ENCODE measurements at regions not wholly inside any gene's neighbourhood (a gene's known extent, or its start where the extent isn't known, plus 50 kb on each side); places are given as distances from the start of the nearest gene placed in this dataset.

- Histone ChIP-seq H3K4me1 (ENCODE audit: control insufficient read depth, insufficient read depth, low read length) (no peaks in the 10 kb centered on the region), H3K9ac (ENCODE audit: low read length) (no peak overlapping the region), H3K36me3 (ENCODE audit: control insufficient read depth, insufficient read depth, low read length) (no peaks in the 10 kb centered on the region), H3K27me3 (ENCODE audit: control insufficient read depth, insufficient read depth, low read length) (no peaks in the 10 kb centered on the region), H3K4me3 (ENCODE audit: low read length) (no peak overlapping the region), H3K27ac (ENCODE audit: low read depth, low read length) (no peak overlapping the region)
Observed at GRCh38 chr11:42253156-42253555, 793.7 kb upstream of the LRRC4C start.

- no peaks in the 10 kb centered on the region for H3K4me1 ChIP-seq (ENCODE audit: control insufficient read depth, insufficient read depth, low read length)
Observed at GRCh38 chr11:42255906-42256305, 796.5 kb upstream of the LRRC4C start.

DNA sequence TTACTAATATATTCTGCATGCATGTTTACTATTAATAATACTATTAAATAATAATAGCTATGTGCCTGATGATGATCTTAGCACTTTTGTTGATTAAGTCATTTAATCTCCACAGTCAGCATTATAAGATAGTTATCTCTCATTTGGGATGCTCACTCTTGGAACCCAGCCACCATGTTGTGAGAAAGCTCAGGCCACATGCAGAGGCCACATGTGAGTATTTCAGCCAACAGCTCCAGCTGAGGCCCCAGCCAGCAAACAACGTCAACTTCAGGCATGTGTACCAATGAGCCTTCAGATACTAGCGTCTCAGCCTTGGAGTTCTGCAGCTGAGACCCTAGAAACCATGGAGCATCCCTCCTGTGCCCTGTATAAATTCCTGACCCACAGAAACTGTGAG lies 798.1 kb upstream of the LRRC4C start:
- no peak overlapping the region for H3K27ac ChIP-seq (ENCODE audit: low read depth, low read length)
- no peak overlapping the region for H3K4me3 ChIP-seq (ENCODE audit: low read length)
- no peaks in the 10 kb centered on the region for H3K27me3 ChIP-seq (ENCODE audit: control insufficient read depth, insufficient read depth, low read length)
- H3K4me1 ChIP-seq (ENCODE audit: control insufficient read depth, insufficient read depth, low read length), result no peaks in the 10 kb centered on the region
- no peak overlapping the region for H3K9ac ChIP-seq (ENCODE audit: low read length)
- H3K36me3 ChIP-seq (ENCODE audit: control insufficient read depth, insufficient read depth, low read length), result no peaks in the 10 kb centered on the region

More at GRCh38 chr11:42255906-42256305, 796.5 kb upstream of the LRRC4C start:
- Histone ChIP-seq H3K27ac (ENCODE audit: low read depth, low read length) (no peak overlapping the region), H3K9ac (ENCODE audit: low read length) (no peak overlapping the region), H3K36me3 (ENCODE audit: control insufficient read depth, insufficient read depth, low read length) (no peaks in the 10 kb centered on the region), H3K4me3 (ENCODE audit: low read length) (no peak overlapping the region), H3K27me3 (ENCODE audit: control insufficient read depth, insufficient read depth, low read length) (no peaks in the 10 kb centered on the region)

DNA sequence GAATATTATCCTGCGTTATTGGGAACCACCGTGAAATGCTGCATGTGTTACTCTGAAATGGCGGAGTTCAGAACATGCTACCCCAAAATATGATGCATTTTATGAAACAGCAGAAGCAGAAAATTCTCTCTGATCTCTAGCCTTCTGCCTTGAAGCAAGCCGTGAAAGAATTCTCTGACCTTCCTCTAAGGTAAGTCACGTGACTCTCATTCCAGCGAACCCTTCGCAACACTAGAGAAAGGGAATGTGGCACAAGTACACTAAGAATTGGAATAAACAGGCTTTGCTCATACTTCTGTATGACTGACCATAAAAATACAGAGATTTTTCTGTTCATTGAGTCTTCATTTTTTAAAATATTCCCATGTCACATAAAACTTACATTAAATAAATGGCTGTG lies 805.6 kb upstream of the LRRC4C start:
- no peak overlapping the region for H3K27ac ChIP-seq (ENCODE audit: low read depth, low read length)
- H3K4me3 ChIP-seq (ENCODE audit: low read length), result no peak overlapping the region
- H3K36me3 ChIP-seq (ENCODE audit: control insufficient read depth, insufficient read depth, low read length), result no peaks in the 10 kb centered on the region

GRCh38 chr11:42271306-42271705 lies 811.9 kb upstream of the LRRC4C start:
- Histone ChIP-seq H3K27me3 (ENCODE audit: control insufficient read depth, insufficient read depth, low read length) (no peaks in the 10 kb centered on the region), H3K4me1 (ENCODE audit: control insufficient read depth, insufficient read depth, low read length) (no peaks in the 10 kb centered on the region), H3K9ac (ENCODE audit: low read length) (no peak overlapping the region), H3K4me3 (ENCODE audit: low read length) (no peak overlapping the region), H3K27ac (ENCODE audit: low read depth, low read length) (no peak overlapping the region), H3K36me3 (ENCODE audit: control insufficient read depth, insufficient read depth, low read length) (no peaks in the 10 kb centered on the region)

More for the DNA sequence above, 805.6 kb upstream of the LRRC4C start:
- Histone ChIP-seq H3K9ac (ENCODE audit: low read length) (no peak overlapping the region), H3K4me1 (ENCODE audit: control insufficient read depth, insufficient read depth, low read length) (no peaks in the 10 kb centered on the region), H3K27me3 (ENCODE audit: control insufficient read depth, insufficient read depth, low read length) (no peaks in the 10 kb centered on the region)

- Histone ChIP-seq H3K9ac (ENCODE audit: low read length) (no peak overlapping the region), H3K4me3 (ENCODE audit: low read length) (no peak overlapping the region), H3K27me3 (ENCODE audit: control insufficient read depth, insufficient read depth, low read length) (no peaks in the 10 kb centered on the region)
Observed at GRCh38 chr11:42273977-42274376, 814.5 kb upstream of the LRRC4C start.

GRCh38 chr11:42296910-42297309 lies 837.5 kb upstream of the LRRC4C start:
- Histone ChIP-seq H3K27ac (ENCODE audit: low read depth, low read length) (no peak overlapping the region), H3K4me3 (ENCODE audit: low read length) (no peak overlapping the region), H3K9ac (ENCODE audit: low read length) (no peak overlapping the region), H3K36me3 (ENCODE audit: control insufficient read depth, insufficient read depth, low read length) (no peaks in the 10 kb centered on the region), H3K4me1 (ENCODE audit: control insufficient read depth, insufficient read depth, low read length) (no peaks in the 10 kb centered on the region), H3K27me3 (ENCODE audit: control insufficient read depth, insufficient read depth, low read length) (no peaks in the 10 kb centered on the region)

More at GRCh38 chr11:42273977-42274376, 814.5 kb upstream of the LRRC4C start:
- no peak overlapping the region for H3K27ac ChIP-seq (ENCODE audit: low read depth, low read length)
- no peaks in the 10 kb centered on the region for H3K36me3 ChIP-seq (ENCODE audit: control insufficient read depth, insufficient read depth, low read length)
- H3K4me1 ChIP-seq (ENCODE audit: control insufficient read depth, insufficient read depth, low read length), result no peaks in the 10 kb centered on the region

- H3K9ac ChIP-seq (ENCODE audit: low read length), result no peak overlapping the region
- no peak overlapping the region for H3K4me3 ChIP-seq (ENCODE audit: low read length)
- no peaks in the 10 kb centered on the region for H3K36me3 ChIP-seq (ENCODE audit: control insufficient read depth, insufficient read depth, low read length)
- H3K4me1 ChIP-seq (ENCODE audit: control insufficient read depth, insufficient read depth, low read length), result no peaks in the 10 kb centered on the region
- no peaks in the 10 kb centered on the region for H3K27me3 ChIP-seq (ENCODE audit: control insufficient read depth, insufficient read depth, low read length)
- H3K27ac ChIP-seq (ENCODE audit: low read depth, low read length), result no peak overlapping the region
Observed at GRCh38 chr11:42299780-42300179, 840.3 kb upstream of the LRRC4C start.

GRCh38 chr11:42301777-42302176 lies 842.3 kb upstream of the LRRC4C start:
- no peak overlapping the region for H3K9ac ChIP-seq (ENCODE audit: low read length)
- no peaks in the 10 kb centered on the region for H3K36me3 ChIP-seq (ENCODE audit: control insufficient read depth, insufficient read depth, low read length)
- H3K4me1 ChIP-seq (ENCODE audit: control insufficient read depth, insufficient read depth, low read length), result no peaks in the 10 kb centered on the region
- H3K27me3 ChIP-seq (ENCODE audit: control insufficient read depth, insufficient read depth, low read length), result no peaks in the 10 kb centered on the region
- H3K27ac ChIP-seq (ENCODE audit: low read depth, low read length), result no peak overlapping the region
- no peak overlapping the region for H3K4me3 ChIP-seq (ENCODE audit: low read length)

DNA sequence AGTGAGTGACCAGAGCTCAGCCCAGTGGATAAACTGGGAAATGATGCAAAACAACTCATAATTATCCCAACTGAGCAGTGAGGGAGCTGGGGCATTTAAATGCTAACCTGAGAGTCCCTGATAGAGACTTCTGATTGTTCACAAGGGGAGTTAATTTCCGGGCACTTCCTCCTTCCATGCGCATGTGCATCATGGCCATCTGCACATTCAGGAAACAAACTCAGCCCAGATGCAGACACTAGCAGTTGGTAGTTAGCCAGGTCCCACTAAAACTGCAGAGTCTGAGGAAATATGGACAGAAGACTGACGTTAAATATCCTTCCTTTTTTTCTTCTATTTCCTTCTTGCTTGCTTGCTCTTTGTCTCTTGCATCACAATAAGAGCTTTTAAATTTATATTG lies 852.1 kb upstream of the LRRC4C start:
- no peaks in the 10 kb centered on the region for H3K36me3 ChIP-seq (ENCODE audit: control insufficient read depth, insufficient read depth, low read length)
- no peaks in the 10 kb centered on the region for H3K4me1 ChIP-seq (ENCODE audit: control insufficient read depth, insufficient read depth, low read length)
- no peaks in the 10 kb centered on the region for H3K27me3 ChIP-seq (ENCODE audit: control insufficient read depth, insufficient read depth, low read length)
- no peak overlapping the region for H3K27ac ChIP-seq (ENCODE audit: low read depth, low read length)
- H3K9ac ChIP-seq (ENCODE audit: low read length), result no peak overlapping the region
- no peak overlapping the region for H3K4me3 ChIP-seq (ENCODE audit: low read length)

GRCh38 chr11:42311944-42312343 lies 852.5 kb upstream of the LRRC4C start:
- no peak overlapping the region for H3K27ac ChIP-seq (ENCODE audit: low read depth, low read length)
- no peak overlapping the region for H3K4me3 ChIP-seq (ENCODE audit: low read length)
- H3K27me3 ChIP-seq (ENCODE audit: control insufficient read depth, insufficient read depth, low read length), result no peaks in the 10 kb centered on the region
- H3K36me3 ChIP-seq (ENCODE audit: control insufficient read depth, insufficient read depth, low read length), result no peaks in the 10 kb centered on the region
- H3K9ac ChIP-seq (ENCODE audit: low read length), result no peak overlapping the region
- H3K4me1 ChIP-seq (ENCODE audit: control insufficient read depth, insufficient read depth, low read length), result no peaks in the 10 kb centered on the region

GRCh38 chr11:42315267-42315666 lies 855.8 kb upstream of the LRRC4C start:
- no peak overlapping the region for H3K4me3 ChIP-seq (ENCODE audit: low read length)
- H3K27me3 ChIP-seq (ENCODE audit: control insufficient read depth, insufficient read depth, low read length), result no peaks in the 10 kb centered on the region

DNA sequence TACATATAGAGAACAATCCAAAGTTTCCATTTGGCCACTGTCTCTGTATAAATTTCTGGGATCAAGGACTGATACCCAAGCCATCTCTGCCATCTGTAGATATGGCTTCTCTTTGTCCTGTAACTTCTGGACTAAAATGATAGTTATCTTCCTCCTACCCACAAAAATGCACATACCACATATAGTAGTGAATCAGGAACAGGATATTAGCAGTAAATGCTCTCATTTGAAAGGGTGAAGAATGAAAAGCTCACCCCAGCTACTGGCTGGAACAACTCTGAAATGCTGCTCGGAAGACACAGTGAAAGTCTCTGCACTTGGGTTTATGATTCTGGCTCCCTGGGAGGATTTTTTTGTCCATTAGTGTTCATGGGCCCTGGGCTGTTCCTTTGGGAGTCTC lies 856.4 kb upstream of the LRRC4C start:
- Histone ChIP-seq H3K9ac (ENCODE audit: low read length) (no peak overlapping the region), H3K27ac (ENCODE audit: low read depth, low read length) (no peak overlapping the region), H3K36me3 (ENCODE audit: control insufficient read depth, insufficient read depth, low read length) (no peaks in the 10 kb centered on the region), H3K27me3 (ENCODE audit: control insufficient read depth, insufficient read depth, low read length) (no peaks in the 10 kb centered on the region), H3K4me3 (ENCODE audit: low read length) (no peak overlapping the region), H3K4me1 (ENCODE audit: control insufficient read depth, insufficient read depth, low read length) (no peaks in the 10 kb centered on the region)

More at GRCh38 chr11:42315267-42315666, 855.8 kb upstream of the LRRC4C start:
- no peak overlapping the region for H3K9ac ChIP-seq (ENCODE audit: low read length)
- no peak overlapping the region for H3K27ac ChIP-seq (ENCODE audit: low read depth, low read length)
- H3K36me3 ChIP-seq (ENCODE audit: control insufficient read depth, insufficient read depth, low read length), result no peaks in the 10 kb centered on the region
- no peaks in the 10 kb centered on the region for H3K4me1 ChIP-seq (ENCODE audit: control insufficient read depth, insufficient read depth, low read length)

Measured in rectal smooth muscle tissue (tissue), 1 donor.